Peyer's patch (tissue), 4 donors: ENCODE measurements at regions not wholly inside any gene's neighbourhood (a gene's known extent, or its start where the extent isn't known, plus 50 kb on each side); places are given as distances from the start of the nearest gene placed in this dataset.

Experiments used
- DNase-seq, 3 donors: peaks; one replicate each; pipeline ENCODE4 v3.0.0-alpha.2; 2017 to 2019
- H3K27ac ChIP-seq, 4 donors: fragments of 200-600 bp; sonication (generic); one replicate each; pipeline ENCODE4 v1.5.1; 2016 to 2019
- H3K27me3 ChIP-seq, 2 donors: fragments of 200-600 bp; sonication (generic); one replicate each; pipeline ENCODE4 v1.5.1; 2019
- H3K36me3 ChIP-seq, 3 donors: fragments of 200-600 bp; sonication (generic); one replicate each; pipeline ENCODE4 v1.5.1; 2016 to 2019
- H3K4me1 ChIP-seq, 4 donors: fragments of 200-600 bp; sonication (generic); one replicate each; pipeline ENCODE4 v1.5.1; 2016 to 2019
- H3K4me3 ChIP-seq, 4 donors: fragments of 200-600 bp; sonication (generic); 1 replicate in 3 of 4; 2 replicates in 1 of 4; pipeline ENCODE4 v1.5.1; 2016 to 2019; ENCODE audit warnings: mild to moderate bottlenecking in 1 of 4
- H3K9me3 ChIP-seq, 4 donors: fragments of 200-600 bp; sonication (generic); one replicate each; pipeline ENCODE4 v1.5.1; 2016 to 2019; ENCODE audit warnings: mild to moderate bottlenecking in 1 of 4
- CTCF ChIP-seq, 6 experiments: fragments of 450-650 bp in 4 of 6; fragments of 200-600 bp in 2 of 6; sonication (generic) in 1 of 6; IDR thresholded peaks; one replicate each; pipeline ENCODE4 v1.5.1; 2017 to 2019; ENCODE audit warnings: antibody characterized with exemption in 6 of 6, mild to moderate bottlenecking in 3 of 6, moderate library complexity in 1 of 6
- POLR2A ChIP-seq, 2 donors: fragments of 450-650 bp; IDR thresholded peaks; one replicate each; pipeline ENCODE4 v1.5.1; 2017; ENCODE audit warnings: antibody characterized with exemption in 2 of 2, mild to moderate bottlenecking in 2 of 2, moderate library complexity in 2 of 2

DNA sequence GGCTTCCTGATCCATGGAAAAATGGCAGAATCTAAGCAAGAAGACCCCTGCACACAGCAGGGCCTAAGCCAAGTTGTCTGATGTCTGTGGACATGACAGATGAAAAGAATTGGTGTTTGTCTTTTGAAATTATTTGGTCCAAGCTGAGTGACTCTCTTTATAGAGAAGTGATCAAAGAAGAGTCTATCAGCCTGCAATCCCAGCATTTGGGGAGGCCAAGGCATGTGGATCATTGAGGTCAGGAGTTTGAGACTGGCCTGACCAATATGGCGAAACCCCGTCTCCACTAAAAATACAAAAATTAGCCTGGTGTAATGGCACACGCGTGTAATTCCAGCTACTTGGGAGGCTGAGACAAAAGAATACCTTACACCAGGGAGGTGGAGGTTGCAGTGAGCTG is 64.8 kb upstream of the TUNAR start:
- Histone ChIP-seq H3K36me3 (no peaks in the 10 kb centered on the region), H3K27me3 (no peaks in the 10 kb centered on the region), H3K4me3 (no peak overlapping the region), H3K27ac (no peak overlapping the region), H3K9me3 (no peaks in the 10 kb centered on the region), H3K4me1 (no peaks in the 10 kb centered on the region)
- DNase-seq = no peak
- TF ChIP-seq CTCF (IDR thresholded peaks at IDR 0.05) (no peak), POLR2A (IDR thresholded peaks at IDR 0.05) (no peak)

GRCh38 chr14:95808371-95808770 is 68.3 kb upstream of the TUNAR start:
- peaks cover 0 to 4% (median 0%) of the 10 kb centered on the region in 4 donors for H3K9me3 ChIP-seq
- H3K4me1 ChIP-seq = no peaks in the 10 kb centered on the region
- H3K36me3 ChIP-seq = no peaks in the 10 kb centered on the region
- H3K4me3 ChIP-seq = no peak overlapping the region
- H3K27ac ChIP-seq = no peak overlapping the region
- no peaks in the 10 kb centered on the region for H3K27me3 ChIP-seq
- no peak for DNase-seq
- TF ChIP-seq CTCF (IDR thresholded peaks at IDR 0.05) = no peak
- TF ChIP-seq POLR2A (IDR thresholded peaks at IDR 0.05) = no peak

DNA sequence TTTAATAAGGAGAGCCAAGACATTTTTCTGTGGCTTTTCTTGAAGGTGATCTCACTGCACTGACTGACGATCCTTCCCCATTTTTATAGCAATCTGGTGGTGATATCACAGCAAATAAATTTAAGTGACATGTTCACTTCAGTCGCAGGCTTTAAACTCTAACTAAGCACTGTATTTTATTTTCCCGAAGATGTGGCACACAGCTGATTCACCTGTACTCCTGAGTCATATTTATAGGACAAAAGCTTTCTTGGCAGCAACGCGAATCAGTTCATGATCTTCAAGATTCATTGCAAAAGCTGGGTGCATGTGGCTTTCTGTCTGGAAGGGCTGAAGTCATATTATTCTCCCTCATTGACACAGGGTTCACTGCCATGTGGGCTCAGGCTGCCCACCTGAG is 79.8 kb upstream of the TUNAR start:
- no peak for TF ChIP-seq POLR2A (IDR thresholded peaks at IDR 0.05)
- TF ChIP-seq CTCF (IDR thresholded peaks at IDR 0.05) = no peak
- H3K27me3 ChIP-seq = no peaks in the 10 kb centered on the region
- H3K27ac ChIP-seq = no peak overlapping the region
- DNase-seq = no peak
- H3K9me3 ChIP-seq = no peaks in the 10 kb centered on the region
- H3K36me3 ChIP-seq = no peaks in the 10 kb centered on the region
- no peaks in the 10 kb centered on the region for H3K4me1 ChIP-seq
- H3K4me3 ChIP-seq = no peak overlapping the region

DNA sequence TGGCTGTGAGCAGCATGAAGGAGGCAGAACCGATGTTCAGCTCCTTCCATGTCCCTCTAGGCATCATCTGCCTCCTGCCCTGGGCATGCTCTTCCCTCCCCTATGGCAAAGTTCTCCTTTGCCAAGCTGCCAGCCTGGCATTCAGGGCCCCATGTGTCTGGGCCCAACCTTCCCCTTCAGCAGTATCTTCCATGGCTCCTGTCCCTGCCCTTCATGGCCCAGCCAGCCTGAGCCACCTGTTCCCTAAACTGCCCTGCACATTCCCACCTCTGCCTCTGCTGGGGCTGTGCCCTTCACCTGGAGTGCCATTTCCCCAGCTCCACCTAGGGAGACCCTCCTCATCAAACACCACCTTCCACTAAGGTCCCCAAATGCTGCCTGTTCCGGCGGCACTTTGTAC is 74.0 kb upstream of the TCL1A start:
- no peak for DNase-seq
- no peaks in the 10 kb centered on the region for H3K4me1 ChIP-seq
- TF ChIP-seq CTCF (IDR thresholded peaks at IDR 0.05) = no peak
- TF ChIP-seq POLR2A (IDR thresholded peaks at IDR 0.05) = no peak
- H3K4me3 ChIP-seq = no peak overlapping the region
- no peaks in the 10 kb centered on the region for H3K9me3 ChIP-seq
- H3K27ac ChIP-seq = no peak overlapping the region
- no peaks in the 10 kb centered on the region for H3K27me3 ChIP-seq
- no peaks in the 10 kb centered on the region for H3K36me3 ChIP-seq

DNA sequence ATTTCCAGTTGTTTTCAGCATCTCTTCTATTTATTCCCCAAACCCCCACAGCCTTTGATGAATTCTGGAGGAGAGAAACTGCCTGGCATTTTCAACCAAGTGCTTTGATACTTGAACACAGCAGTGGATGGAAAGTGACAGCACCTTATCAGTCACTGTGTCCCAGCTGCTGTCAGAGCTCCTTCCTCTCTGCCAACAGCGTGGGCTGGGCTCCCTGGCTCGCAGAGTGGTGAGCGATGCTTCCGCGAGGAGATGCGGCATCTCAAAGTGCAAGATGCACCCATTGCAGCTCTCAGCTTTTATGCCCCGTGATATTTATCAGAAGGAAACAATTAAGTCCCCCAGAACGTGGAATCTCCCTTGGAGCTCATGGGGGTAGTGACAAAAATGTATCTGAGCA is 72.6 kb upstream of the TCL1A start:
- H3K27me3 ChIP-seq = no peaks in the 10 kb centered on the region
- no peak overlapping the region for H3K27ac ChIP-seq
- no peak overlapping the region for H3K4me3 ChIP-seq
- TF ChIP-seq CTCF (IDR thresholded peaks at IDR 0.05) (no peak), POLR2A (IDR thresholded peaks at IDR 0.05) (no peak)
- H3K4me1 ChIP-seq = no peaks in the 10 kb centered on the region
- H3K36me3 ChIP-seq = no peaks in the 10 kb centered on the region
- no peak for DNase-seq
- H3K9me3 ChIP-seq = no peaks in the 10 kb centered on the region

GRCh38 chr14:95784137-95784536 is 70.2 kb upstream of the TCL1A start:
- H3K4me1 ChIP-seq = no peaks in the 10 kb centered on the region
- H3K9me3 ChIP-seq = no peaks in the 10 kb centered on the region
- no peak for TF ChIP-seq POLR2A (IDR thresholded peaks at IDR 0.05)
- TF ChIP-seq CTCF (IDR thresholded peaks at IDR 0.05) = no peak
- H3K27me3 ChIP-seq = no peaks in the 10 kb centered on the region
- H3K27ac ChIP-seq = no peak overlapping the region
- DNase-seq = no peak
- no peaks in the 10 kb centered on the region for H3K36me3 ChIP-seq
- H3K4me3 ChIP-seq = no peak overlapping the region
